ENCODE measurements at regions not wholly inside any gene's neighbourhood (a gene's known extent, or its start where the extent isn't known, plus 50 kb on each side); places are given as distances from the start of the nearest gene placed in this dataset.
"Not testable (repeated sequence)": the region's sequence is repeated elsewhere in the genome, so short reads cannot be mapped to it uniquely, and the experiment has no call there.

GRCh38 chr10:2918489-2918888, 148.9 kb upstream of the PFKP start:
- DNase-seq = no peak

- no peak for DNase-seq
Measured at GRCh38 chr10:2917926-2918325, 149.4 kb upstream of the PFKP start.

- DNase-seq = no peak
Measured at GRCh38 chr10:2915412-2915811, 151.9 kb upstream of the PFKP start.

GRCh38 chr10:2914741-2915140, 152.6 kb upstream of the PFKP start:
- no peak for DNase-seq

- DNase-seq = no peak
Measured at GRCh38 chr10:2913474-2913873, 153.9 kb upstream of the PFKP start.

GRCh38 chr10:2910656-2911055, 156.7 kb upstream of the PFKP start:
- no peak for DNase-seq

GRCh38 chr10:2909921-2910320, 157.4 kb upstream of the PFKP start:
- no peak for DNase-seq

- DNase-seq = peak; percentile 13
Measured at GRCh38 chr10:2908851-2909630, 158.3 kb upstream of the PFKP start.

- DNase-seq = no peak
Measured at GRCh38 chr10:2906974-2907373, 160.4 kb upstream of the PFKP start.

- no peak for DNase-seq
Measured at GRCh38 chr10:2905851-2906250, 161.5 kb upstream of the PFKP start.

- no peak for DNase-seq
Measured at GRCh38 chr10:2900530-2900929, 166.8 kb upstream of the PFKP start.

- no peak for DNase-seq
Measured at GRCh38 chr10:2899246-2899951, 167.9 kb upstream of the PFKP start.

- no peak for DNase-seq
Measured at GRCh38 chr10:2898509-2898860, 168.9 kb upstream of the PFKP start.

- no peak for DNase-seq
Measured at GRCh38 chr10:2897619-2898508, 169.5 kb upstream of the PFKP start.

- DNase-seq = not testable (repeated sequence)
Measured at GRCh38 chr10:2896334-2896733, 171.0 kb upstream of the PFKP start.

- no peak for DNase-seq
Measured at GRCh38 chr10:2895594-2896196, 171.7 kb upstream of the PFKP start.

- no peak for DNase-seq
Measured at GRCh38 chr10:2893991-2894390, 173.4 kb upstream of the PFKP start.

- no peak for DNase-seq
Measured at GRCh38 chr10:2893158-2893845, 174.0 kb upstream of the PFKP start.

GRCh38 chr10:2891770-2892124, 175.6 kb upstream of the PFKP start:
- no peak for DNase-seq

- DNase-seq = no peak
Measured at GRCh38 chr10:2891073-2891769, 176.1 kb upstream of the PFKP start.

GRCh38 chr10:2890093-2890492, 177.3 kb upstream of the PFKP start:
- no peak for DNase-seq

GRCh38 chr10:2888403-2889004, 178.8 kb upstream of the PFKP start:
- no peak for DNase-seq
